Activated naive CD8-positive, alpha-beta T cell treated with anti-CD3 and anti-CD28 coated beads, Interleukin-2, amount 10 ng/mL, durations not matched to agents 7 days and 5 days (primary cell): ENCODE measurements at regions not wholly inside any gene's neighbourhood (a gene's known extent, or its start where the extent isn't known, plus 50 kb on each side); places are given as distances from the start of the nearest gene placed in this dataset.

Experiments used
- ATAC-seq: fragments of 150-1000 bp; cut with Tn5 transposase; one replicate; pipeline ENCODE4 v1.10.0; 2021; ENCODE audit warnings: low read depth, moderate library complexity
- POLR2A ChIA-PET: fragments of 350-600 bp; sonication (Branson Sonifier 250); formaldehyde crosslinking; loops from one replicate; lab custom pipeline; 2021; ENCODE audit warnings: antibody characterized with exemption; lab: Charles Lee
- DNase-seq: peaks from one replicate; pipeline ENCODE4 v3.0.0; 2021
- H3K27ac Mint-ChIP-seq: one replicate; pipeline ENCODE4 v1.8.0; 2022; ENCODE audit warnings: mild to moderate bottlenecking, mixed read lengths
- H3K27me3 Mint-ChIP-seq: one replicate; pipeline ENCODE4 v1.8.0; 2022; ENCODE audit warnings: mild to moderate bottlenecking, moderate library complexity, mixed read lengths
- H3K36me3 Mint-ChIP-seq: one replicate; pipeline ENCODE4 v1.8.0; 2021; ENCODE audit warnings: mild to moderate bottlenecking, mixed read lengths
- H3K4me1 Mint-ChIP-seq: one replicate; pipeline ENCODE4 v1.8.0; 2021; ENCODE audit warnings: mixed read lengths
- H3K4me3 Mint-ChIP-seq: one replicate; pipeline ENCODE4 v1.8.0; 2022; ENCODE audit warnings: mild to moderate bottlenecking, moderate library complexity, mixed read lengths
- H3K9me3 Mint-ChIP-seq: one replicate; pipeline ENCODE4 v1.8.0; 2021; ENCODE audit warnings: mixed read lengths

- Mint-ChIP-seq H3K4me3 (no peak overlapping the region), H3K27me3 (peaks cover 2% of the 10 kb centered on the region), H3K36me3 (peaks cover 3% of the 10 kb centered on the region), H3K27ac (no peak overlapping the region), H3K9me3 (peaks cover 2% of the 10 kb centered on the region), H3K4me1 (no peaks in the 10 kb centered on the region)
- POLR2A ChIA-PET, result no interaction called here
- ATAC-seq (no peak), DNase-seq (no peak)
Measured at GRCh38 chr3:152019508-152019907, 146.1 kb downstream of the SUCNR1 start.

GRCh38 chr3:152021951-152022461, 148.6 kb downstream of the SUCNR1 start:
- Mint-ChIP-seq H3K4me1 (no peaks in the 10 kb centered on the region), H3K27ac (no peak overlapping the region), H3K9me3 (peaks cover 2% of the 10 kb centered on the region), H3K36me3 (peaks cover 3% of the 10 kb centered on the region), H3K27me3 (peaks cover 2% of the 10 kb centered on the region), H3K4me3 (no peak overlapping the region)
- ATAC-seq (no peak), DNase-seq (no peak)
- POLR2A ChIA-PET, result no interaction called here

GRCh38 chr3:152026033-152026556, 152.7 kb downstream of the SUCNR1 start:
- DNase-seq (no peak), ATAC-seq (no peak)
- POLR2A ChIA-PET, result no interaction called here
- H3K9me3 Mint-ChIP-seq, result peaks cover 2% of the 10 kb centered on the region
- H3K27ac Mint-ChIP-seq, result no peak overlapping the region
- no peak overlapping the region for H3K4me3 Mint-ChIP-seq
- peaks cover 20% of the 10 kb centered on the region for H3K27me3 Mint-ChIP-seq
- H3K4me1 Mint-ChIP-seq, result no peaks in the 10 kb centered on the region
- H3K36me3 Mint-ChIP-seq, result peaks cover 3% of the 10 kb centered on the region

GRCh38 chr3:152030320-152030719, 156.9 kb downstream of the SUCNR1 start:
- DNase-seq (no peak), ATAC-seq (no peak)
- H3K4me1 Mint-ChIP-seq, result no peaks in the 10 kb centered on the region
- H3K27me3 Mint-ChIP-seq, result peaks cover 24% of the 10 kb centered on the region
- H3K4me3 Mint-ChIP-seq, result no peak overlapping the region
- H3K27ac Mint-ChIP-seq, result no peak overlapping the region
- no peaks in the 10 kb centered on the region for H3K36me3 Mint-ChIP-seq
- POLR2A ChIA-PET, result no interaction called here
- H3K9me3 Mint-ChIP-seq, result peaks cover 5% of the 10 kb centered on the region

- Mint-ChIP-seq H3K9me3 (peaks cover 5% of the 10 kb centered on the region), H3K4me3 (no peak overlapping the region), H3K27ac (no peak overlapping the region), H3K4me1 (no peaks in the 10 kb centered on the region), H3K27me3 (peaks cover 24% of the 10 kb centered on the region), H3K36me3 (no peaks in the 10 kb centered on the region)
- ATAC-seq, result no peak
- DNase-seq, result no peak
- POLR2A ChIA-PET, result no interaction called here
Measured at GRCh38 chr3:152031321-152031720, 157.9 kb downstream of the SUCNR1 start.

GRCh38 chr3:152037297-152037696, 163.9 kb downstream of the SUCNR1 start:
- Mint-ChIP-seq H3K4me1 (no peaks in the 10 kb centered on the region), H3K27me3 (peaks cover 3% of the 10 kb centered on the region), H3K27ac (no peak overlapping the region), H3K9me3 (peaks cover 8% of the 10 kb centered on the region), H3K4me3 (no peak overlapping the region), H3K36me3 (no peaks in the 10 kb centered on the region)
- POLR2A ChIA-PET, result no interaction called here
- ATAC-seq (no peak), DNase-seq (no peak)

- Mint-ChIP-seq H3K9me3 (peaks cover 8% of the 10 kb centered on the region), H3K4me1 (no peaks in the 10 kb centered on the region), H3K27me3 (peaks cover 5% of the 10 kb centered on the region), H3K36me3 (no peaks in the 10 kb centered on the region), H3K27ac (no peak overlapping the region), H3K4me3 (no peak overlapping the region)
- no peak for ATAC-seq
- POLR2A ChIA-PET, result no interaction called here
- no peak for DNase-seq
Measured at GRCh38 chr3:152037953-152038352, 164.5 kb downstream of the SUCNR1 start.

GRCh38 chr3:152038490-152038889, 165.0 kb downstream of the SUCNR1 start:
- no peaks in the 10 kb centered on the region for H3K36me3 Mint-ChIP-seq
- no peak overlapping the region for H3K27ac Mint-ChIP-seq
- POLR2A ChIA-PET, result no interaction called here
- ATAC-seq, result no peak
- no peaks in the 10 kb centered on the region for H3K4me1 Mint-ChIP-seq
- no peak overlapping the region for H3K4me3 Mint-ChIP-seq
- H3K27me3 Mint-ChIP-seq, result peaks cover 6% of the 10 kb centered on the region
- H3K9me3 Mint-ChIP-seq, result peaks cover 4% of the 10 kb centered on the region
- no peak for DNase-seq

- Mint-ChIP-seq H3K9me3 (peaks cover 4% of the 10 kb centered on the region), H3K4me1 (no peaks in the 10 kb centered on the region), H3K4me3 (no peak overlapping the region), H3K27me3 (peaks cover 3% of the 10 kb centered on the region), H3K27ac (no peak overlapping the region), H3K36me3 (no peaks in the 10 kb centered on the region)
- no peak for ATAC-seq
- no peak for DNase-seq
- POLR2A ChIA-PET, result no interaction called here
Measured at GRCh38 chr3:152039887-152040286, 166.4 kb downstream of the SUCNR1 start.

GRCh38 chr3:152040319-152040718, 166.9 kb downstream of the SUCNR1 start:
- no peak for DNase-seq
- Mint-ChIP-seq H3K27me3 (peaks cover 3% of the 10 kb centered on the region), H3K36me3 (no peaks in the 10 kb centered on the region), H3K9me3 (peaks cover 3% of the 10 kb centered on the region), H3K4me1 (no peaks in the 10 kb centered on the region), H3K4me3 (no peak overlapping the region), H3K27ac (no peak overlapping the region)
- ATAC-seq, result no peak
- POLR2A ChIA-PET, result no interaction called here

- Mint-ChIP-seq H3K27ac (no peak overlapping the region), H3K27me3 (peaks cover 14% of the 10 kb centered on the region), H3K9me3 (peaks cover 1% of the 10 kb centered on the region), H3K4me1 (no peaks in the 10 kb centered on the region), H3K4me3 (no peak overlapping the region), H3K36me3 (no peaks in the 10 kb centered on the region)
- DNase-seq (no peak), ATAC-seq (no peak)
- POLR2A ChIA-PET, result no interaction called here
Measured at GRCh38 chr3:152043620-152044019, 170.2 kb downstream of the SUCNR1 start.

GRCh38 chr3:152046280-152046679, 172.8 kb downstream of the SUCNR1 start:
- no peak for ATAC-seq
- Mint-ChIP-seq H3K4me3 (no peak overlapping the region), H3K36me3 (no peaks in the 10 kb centered on the region), H3K9me3 (no peaks in the 10 kb centered on the region), H3K27me3 (peaks cover 17% of the 10 kb centered on the region), H3K27ac (no peak overlapping the region), H3K4me1 (no peaks in the 10 kb centered on the region)
- no peak for DNase-seq
- POLR2A ChIA-PET, result no interaction called here

GRCh38 chr3:152047465-152047864, 174.0 kb downstream of the SUCNR1 start:
- Mint-ChIP-seq H3K27ac (no peak overlapping the region), H3K9me3 (no peaks in the 10 kb centered on the region), H3K36me3 (no peaks in the 10 kb centered on the region), H3K4me3 (no peak overlapping the region), H3K4me1 (no peaks in the 10 kb centered on the region), H3K27me3 (peaks cover 17% of the 10 kb centered on the region)
- POLR2A ChIA-PET, result no interaction called here
- DNase-seq (no peak), ATAC-seq (no peak)

GRCh38 chr3:152048831-152049230, 175.4 kb downstream of the SUCNR1 start:
- Mint-ChIP-seq H3K4me1 (no peaks in the 10 kb centered on the region), H3K36me3 (no peaks in the 10 kb centered on the region), H3K4me3 (no peak overlapping the region), H3K27me3 (peaks cover 14% of the 10 kb centered on the region), H3K9me3 (no peaks in the 10 kb centered on the region), H3K27ac (no peak overlapping the region)
- DNase-seq, result no peak
- ATAC-seq, result no peak
- POLR2A ChIA-PET, result no interaction called here

GRCh38 chr3:152050903-152051302, 177.5 kb downstream of the SUCNR1 start:
- Mint-ChIP-seq H3K36me3 (no peaks in the 10 kb centered on the region), H3K27ac (no peak overlapping the region), H3K9me3 (no peaks in the 10 kb centered on the region), H3K4me1 (no peaks in the 10 kb centered on the region), H3K27me3 (peaks cover 14% of the 10 kb centered on the region), H3K4me3 (no peak overlapping the region)
- POLR2A ChIA-PET, result no interaction called here
- ATAC-seq (no peak), DNase-seq (no peak)
